GM12892 (cell line): ENCODE measurements at regions not wholly inside any gene's neighbourhood (a gene's known extent, or its start where the extent isn't known, plus 50 kb on each side); places are given as distances from the start of the nearest gene placed in this dataset.
"Not testable (repeated sequence)": the region's sequence is repeated elsewhere in the genome, so short reads cannot be mapped to it uniquely, and the experiment has no call there.

Experiments
- DNase-seq: peaks from one replicate; pipeline ENCODE4 v3.0.0; 2011; ENCODE audit not compliant: insufficient read length
- FAIRE-seq: peaks from 2 replicates; lab custom pipeline; 2011; peaks lifted over from hg19 to GRCh38; lab: Jason Lieb, UNC
- POLR2A ChIP-seq: IDR thresholded peaks from 2 replicates; pipeline ENCODE4 v1.6.1; 2011; ENCODE audit warnings: low read depth, low read length, control low read depth
- POLR2AphosphoS5 ChIP-seq: IDR thresholded peaks from 2 replicates; pipeline ENCODE4 v1.6.1; 2011; ENCODE audit warnings: low read depth, low read length, control low read depth
- TAF1 ChIP-seq: IDR thresholded peaks from 2 replicates; pipeline ENCODE4 v1.6.1; 2011; ENCODE audit warnings: low read depth, mild to moderate bottlenecking, control low read depth, low read length, borderline replicate concordance

- no peak for FAIRE-seq
- TF ChIP-seq POLR2A (no peak), TAF1 (no peak), POLR2AphosphoS5 (no peak)
- DNase-seq = no peak
These were observed 73.8 kb downstream of the SLC25A46 start for GRCh38 chr5:110812639-110813038.

GRCh38 chr5:110815916-110816605 is 77.3 kb downstream of the SLC25A46 start:
- no peak for FAIRE-seq

GRCh38 chr5:110817459-110817858 is 78.7 kb downstream of the SLC25A46 start:
- TF ChIP-seq POLR2AphosphoS5 = no peak
- no peak for TF ChIP-seq TAF1
- no peak for TF ChIP-seq POLR2A

More at GRCh38 chr5:110815916-110816605, 77.3 kb downstream of the SLC25A46 start:
- no peak for DNase-seq
- no peak for TF ChIP-seq TAF1
- no peak for TF ChIP-seq POLR2AphosphoS5
- no peak for TF ChIP-seq POLR2A

GRCh38 chr5:110823571-110823970 is 84.8 kb downstream of the SLC25A46 start:
- DNase-seq = no peak
- FAIRE-seq = no peak
- no peak for TF ChIP-seq POLR2AphosphoS5
- TF ChIP-seq TAF1 = no peak
- no peak for TF ChIP-seq POLR2A

More at GRCh38 chr5:110817459-110817858, 78.7 kb downstream of the SLC25A46 start:
- DNase-seq = no peak
- no peak for FAIRE-seq

GRCh38 chr5:110824936-110825441 is 86.2 kb downstream of the SLC25A46 start:
- TF ChIP-seq POLR2A (no peak), POLR2AphosphoS5 (no peak), TAF1 (no peak)
- FAIRE-seq (peak; percentile 9), DNase-seq (no peak)

- TF ChIP-seq TAF1 (no peak), POLR2A (no peak), POLR2AphosphoS5 (no peak)
- no peak for FAIRE-seq
- no peak for DNase-seq
These were observed 93.9 kb downstream of the SLC25A46 start for GRCh38 chr5:110832683-110833082.

GRCh38 chr5:110834933-110835332 is 96.1 kb downstream of the SLC25A46 start:
- not testable (repeated sequence) for FAIRE-seq, DNase-seq

GRCh38 chr5:110836851-110837250 is 98.0 kb downstream of the SLC25A46 start:
- FAIRE-seq = no peak
- no peak for DNase-seq

GRCh38 chr5:110838357-110838756 is 99.5 kb downstream of the SLC25A46 start:
- not testable (repeated sequence) for DNase-seq

More at GRCh38 chr5:110836851-110837250, 98.0 kb downstream of the SLC25A46 start:
- TF ChIP-seq POLR2AphosphoS5 = no peak
- no peak for TF ChIP-seq POLR2A

GRCh38 chr5:110838961-110839360 is 100.2 kb downstream of the SLC25A46 start:
- TF ChIP-seq POLR2A (no peak), POLR2AphosphoS5 (no peak), TAF1 (no peak)
- no peak for FAIRE-seq
- DNase-seq = no peak

More at GRCh38 chr5:110838357-110838756, 99.5 kb downstream of the SLC25A46 start:
- FAIRE-seq = not testable (repeated sequence)

GRCh38 chr5:110840347-110840960 is 101.6 kb downstream of the SLC25A46 start:
- no peak for TF ChIP-seq TAF1
- TF ChIP-seq POLR2AphosphoS5 = no peak
- no peak for TF ChIP-seq POLR2A
- FAIRE-seq (no peak), DNase-seq (no peak)

GRCh38 chr5:110841137-110841536 is 102.3 kb downstream of the SLC25A46 start:
- no peak for FAIRE-seq
- DNase-seq = no peak

More at GRCh38 chr5:110841137-110841536, 102.3 kb downstream of the SLC25A46 start:
- no peak for TF ChIP-seq TAF1
- no peak for TF ChIP-seq POLR2AphosphoS5
- no peak for TF ChIP-seq POLR2A
